ENCODE measurements at regions not wholly inside any gene's neighbourhood (a gene's known extent, or its start where the extent isn't known, plus 50 kb on each side); places are given as distances from the start of the nearest gene placed in this dataset.
"Not testable (repeated sequence)": the region's sequence is repeated elsewhere in the genome, so short reads cannot be mapped to it uniquely, and the experiment has no call there.

DNA sequence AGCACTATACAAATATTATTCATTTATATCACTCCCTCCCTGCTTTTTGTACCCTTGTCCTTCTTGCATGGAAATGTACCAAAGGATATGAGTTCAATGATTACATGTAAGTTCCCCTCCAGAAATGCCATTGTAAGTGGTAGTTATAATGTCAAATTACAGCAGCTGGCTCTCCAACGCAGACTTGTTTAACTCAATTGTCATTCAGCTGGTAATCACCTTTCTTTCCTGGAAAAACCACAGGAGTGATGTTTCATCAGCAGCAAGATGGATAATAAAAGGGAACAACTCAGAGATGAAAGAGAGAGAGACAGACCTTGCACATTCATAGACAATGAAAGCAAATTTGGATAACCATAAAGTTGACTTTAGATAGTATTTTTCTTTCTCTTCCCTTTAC lies 578.6 kb upstream of the PBX1 start:
- DNase-seq: no peak

DNA sequence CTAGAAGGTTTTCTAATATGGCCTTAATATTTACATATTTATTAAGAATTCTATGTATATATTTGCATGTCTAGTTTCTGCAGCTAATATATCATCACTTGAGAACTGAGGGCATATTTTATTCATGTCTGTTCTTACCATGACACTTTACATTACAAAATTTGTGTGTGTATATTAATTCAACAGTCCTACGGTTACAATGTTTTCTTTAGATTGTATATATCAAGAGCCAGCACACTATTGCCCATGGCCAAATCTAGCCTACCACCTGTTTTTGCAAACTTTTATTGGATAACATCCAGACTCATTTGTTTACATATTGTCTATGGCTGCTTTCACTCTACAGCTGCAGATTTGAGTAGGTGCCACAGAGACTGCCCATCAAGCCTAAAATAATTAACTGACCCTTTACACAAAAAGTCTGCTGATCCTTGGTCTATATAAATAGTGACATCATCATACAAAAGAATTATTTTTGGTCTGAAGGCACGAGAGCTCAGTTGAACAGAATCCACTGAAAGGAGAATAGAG lies 577.4 kb upstream of the PBX1 start:
- no peak for DNase-seq

DNA sequence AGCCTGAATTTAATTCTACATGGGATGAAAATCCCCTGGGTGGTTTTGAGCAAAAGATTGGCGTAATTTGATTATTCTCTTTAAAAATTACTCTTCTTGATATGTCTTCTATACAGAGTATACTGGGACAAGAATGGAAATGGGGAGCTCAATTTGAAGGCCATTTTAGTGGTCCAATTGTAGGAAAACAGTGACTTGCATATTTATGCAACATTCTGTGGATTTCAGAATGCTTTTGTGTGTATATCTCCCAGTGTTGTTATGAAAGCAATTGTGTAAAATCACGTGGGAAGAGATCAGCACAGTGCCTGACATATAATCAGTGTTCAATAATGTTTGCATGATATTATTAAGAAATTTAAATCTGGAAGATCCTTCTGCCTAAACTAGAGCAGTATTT lies 575.9 kb upstream of the PBX1 start:
- DNase-seq: no peak

DNA sequence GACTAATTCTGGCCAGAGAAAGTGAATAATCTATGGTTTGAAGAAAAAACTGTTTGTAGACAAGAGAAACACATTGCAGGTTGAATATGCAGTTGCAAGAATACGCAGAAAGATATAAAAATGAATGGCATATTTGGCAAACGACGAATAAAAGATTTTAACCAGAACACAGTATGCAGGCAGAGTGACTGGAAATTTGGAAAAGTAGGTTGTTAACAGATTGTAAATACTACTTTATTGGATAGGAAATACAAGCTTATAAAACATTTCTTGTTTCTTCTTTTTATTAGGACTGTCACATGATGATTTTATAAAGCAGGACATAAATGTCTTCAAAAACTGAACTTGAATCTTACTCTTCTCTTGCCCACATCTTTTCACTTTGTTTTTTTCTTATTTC lies 573.3 kb upstream of the PBX1 start:
- DNase-seq: no peak

DNA sequence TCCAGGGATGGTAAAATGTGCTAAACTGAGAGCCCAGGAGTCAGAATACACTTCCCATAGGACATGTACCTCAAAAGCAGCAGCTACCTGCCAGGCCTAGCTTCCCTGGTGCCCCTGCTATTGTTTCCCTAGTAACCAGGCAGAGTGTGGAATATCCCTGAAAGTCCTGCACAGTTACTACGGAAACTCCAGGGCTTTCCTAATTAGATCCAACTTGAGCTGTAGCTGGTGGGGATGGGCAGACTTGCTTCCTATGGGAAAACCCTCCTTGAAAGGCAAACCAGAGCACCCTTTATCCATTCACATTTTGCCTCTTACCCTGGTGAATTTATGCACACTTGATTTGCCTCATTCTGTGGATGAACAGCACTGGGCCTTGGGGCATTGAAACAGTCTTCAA lies 559.9 kb upstream of the PBX1 start:
- DNase-seq: no peak

DNA sequence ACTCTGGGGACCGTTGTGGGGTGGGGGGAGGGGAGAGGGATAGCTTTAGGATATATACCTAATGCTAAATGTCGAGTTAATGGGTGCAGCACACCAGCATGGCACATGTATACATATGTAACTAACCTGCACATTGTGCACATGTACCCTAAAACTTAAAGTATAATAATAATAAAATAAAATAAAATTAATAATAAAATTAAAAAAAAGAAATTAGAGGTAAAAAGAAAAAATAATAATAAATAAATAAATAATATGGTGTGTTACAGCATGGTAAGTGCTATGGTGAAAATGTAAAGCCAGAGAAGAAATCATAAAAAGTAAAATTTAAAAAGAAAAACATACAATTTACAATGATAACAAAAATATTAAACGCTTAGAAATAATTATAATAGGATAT lies 552.8 kb upstream of the PBX1 start:
- not testable (repeated sequence) for DNase-seq

DNA sequence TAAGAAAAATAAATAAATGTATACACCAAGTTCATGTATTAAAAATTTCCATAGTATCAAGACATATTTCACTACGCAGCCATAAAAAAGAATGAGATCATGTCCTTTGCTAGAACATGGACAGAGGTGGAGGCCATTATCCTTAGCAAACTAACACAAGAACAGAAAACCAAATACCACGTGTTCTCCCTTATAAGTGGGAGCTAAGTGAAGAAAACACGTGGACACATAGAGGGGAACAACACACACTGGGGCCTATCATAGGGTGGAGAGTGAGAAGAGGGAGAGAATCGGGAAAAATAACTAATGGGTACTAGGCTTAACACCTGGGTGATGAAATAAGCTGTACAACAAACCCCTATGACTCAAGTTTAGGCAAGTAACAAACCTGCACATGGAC lies 552.4 kb upstream of the PBX1 start:
- DNase-seq: no peak

DNA sequence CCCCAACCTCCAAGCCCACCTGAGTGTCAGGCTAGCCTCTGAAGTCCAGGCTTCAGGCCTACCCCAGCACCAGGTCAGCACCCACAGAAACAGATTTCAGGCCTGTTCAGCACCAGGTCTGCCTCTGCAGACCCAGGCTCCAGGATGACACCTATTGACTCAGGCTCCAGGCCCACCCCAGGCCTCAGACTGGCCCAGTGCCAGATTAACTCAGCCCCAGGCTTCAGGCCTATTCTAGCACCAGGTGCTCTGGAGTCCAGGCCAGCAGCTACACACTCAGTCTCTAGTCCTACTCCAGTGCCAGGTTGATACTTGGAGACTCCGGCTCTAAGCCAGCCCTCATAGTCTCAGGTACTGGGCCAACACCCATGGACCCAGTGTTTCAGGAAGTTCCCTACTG lies 541.7 kb upstream of the PBX1 start:
- no peak for DNase-seq

DNA sequence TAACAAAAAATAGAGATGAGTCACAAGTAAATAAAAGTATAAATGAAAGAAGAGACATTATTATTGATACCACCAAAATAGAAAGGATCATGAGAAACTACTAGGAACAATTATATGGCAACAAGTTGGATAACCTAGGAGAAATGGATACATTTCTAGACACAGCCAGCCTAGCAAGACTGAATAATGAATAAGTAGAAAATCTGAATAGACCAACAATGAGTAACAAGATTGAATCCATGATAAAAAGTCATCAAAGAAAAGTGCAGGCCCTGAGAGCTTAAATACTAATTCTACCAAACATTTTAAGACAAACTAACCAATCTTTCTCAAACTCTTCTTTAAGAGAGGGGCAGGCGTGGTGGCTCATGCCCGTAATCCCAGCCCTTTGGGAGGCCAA lies 538.6 kb upstream of the PBX1 start:
- DNase-seq: no peak

DNA sequence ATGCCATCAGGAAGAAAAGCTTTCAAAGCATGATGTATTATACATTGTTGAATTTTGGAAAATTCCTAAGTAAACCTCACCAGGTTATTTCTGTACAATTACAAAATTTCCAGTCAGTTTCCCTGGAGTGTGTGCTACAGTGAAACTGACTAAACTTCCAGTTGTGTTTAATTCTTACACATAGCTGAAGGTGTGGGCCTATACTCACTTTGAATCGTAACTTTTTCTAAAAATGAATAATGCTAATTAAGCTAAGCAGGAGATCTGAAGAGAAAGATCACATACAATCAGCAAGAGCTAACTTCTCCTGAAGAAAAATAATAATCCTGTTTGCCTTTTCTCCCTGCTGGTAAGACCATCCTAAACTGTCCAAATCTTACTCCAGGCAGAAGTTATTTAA lies 537.2 kb upstream of the PBX1 start:
- DNase-seq: no peak

DNA sequence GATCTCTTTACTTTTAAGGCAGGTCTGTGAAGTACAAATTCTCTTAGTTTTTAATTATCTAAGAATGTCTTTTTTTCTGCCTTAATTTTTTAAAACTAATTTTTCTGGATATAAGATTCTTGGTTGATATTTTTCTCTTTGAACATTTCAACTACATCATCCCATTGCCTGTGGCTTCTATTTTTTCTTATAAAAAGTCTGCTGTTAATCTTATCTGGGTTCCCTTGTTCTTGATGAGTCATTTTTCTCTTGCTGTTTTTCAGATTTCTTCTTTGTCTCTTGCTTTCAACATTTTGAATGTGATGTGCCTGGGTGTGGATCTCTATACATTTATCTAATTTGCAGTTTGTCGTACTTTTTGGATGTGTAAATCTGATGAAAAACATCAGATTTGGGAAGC lies 525.2 kb upstream of the PBX1 start:
- no peak for DNase-seq

DNA sequence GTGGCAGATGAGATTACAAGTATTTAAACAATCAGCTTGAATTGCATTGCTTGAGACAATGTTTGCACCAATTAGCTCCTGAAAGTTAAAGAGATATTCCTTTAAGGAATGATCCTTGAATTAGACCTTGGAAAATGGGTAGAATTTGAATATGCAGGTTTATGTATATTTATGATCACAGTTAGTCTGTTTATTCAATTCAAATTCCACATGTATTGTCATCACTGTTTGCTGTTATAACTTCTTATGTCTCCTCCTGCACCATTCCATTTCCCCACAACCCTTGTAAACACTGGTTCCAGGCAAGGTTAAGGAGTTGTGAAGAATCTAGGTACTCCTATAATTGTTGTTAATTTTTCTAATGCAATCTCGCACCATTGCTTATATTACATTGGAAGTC lies 518.2 kb upstream of the PBX1 start:
- DNase-seq: no peak

DNA sequence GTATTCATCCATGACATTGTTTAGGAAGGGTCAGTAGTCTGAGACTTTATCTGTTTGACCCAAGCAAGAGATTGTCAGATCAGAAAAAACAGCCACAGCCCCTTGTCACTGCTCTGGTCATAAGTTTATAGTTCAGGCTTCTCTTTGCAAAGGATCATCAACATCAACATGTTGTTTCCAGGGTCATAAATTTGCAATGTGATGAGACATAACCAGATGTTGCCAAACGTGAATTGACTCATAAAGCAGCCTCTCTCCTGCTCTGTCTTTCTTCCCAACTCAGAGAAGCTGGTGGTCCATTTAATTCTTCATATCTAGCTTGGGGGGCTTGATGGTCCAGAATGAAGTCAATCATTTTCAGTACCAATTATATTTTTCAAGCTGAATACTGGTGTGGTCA lies 507.2 kb upstream of the PBX1 start:
- no peak for DNase-seq

DNA sequence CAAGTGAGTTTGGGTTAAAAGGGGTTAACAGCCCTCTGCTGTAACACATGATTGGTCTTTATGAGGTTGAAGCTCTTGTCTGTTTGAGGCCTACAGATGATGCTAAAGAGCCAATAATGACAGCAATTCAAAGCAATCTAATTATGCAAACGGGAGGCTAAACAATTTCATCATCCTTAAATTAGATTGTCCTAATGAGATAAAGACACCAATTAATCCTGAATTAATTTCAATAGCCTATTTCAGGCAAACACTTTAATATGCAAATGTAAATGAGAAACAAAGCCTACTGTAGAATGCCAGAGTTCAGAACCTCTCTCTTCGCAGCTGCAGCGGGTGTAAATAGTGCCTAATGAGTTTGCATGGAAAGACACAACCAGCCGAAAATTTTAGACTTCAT lies 504.7 kb upstream of the PBX1 start:
- no peak for DNase-seq

DNA sequence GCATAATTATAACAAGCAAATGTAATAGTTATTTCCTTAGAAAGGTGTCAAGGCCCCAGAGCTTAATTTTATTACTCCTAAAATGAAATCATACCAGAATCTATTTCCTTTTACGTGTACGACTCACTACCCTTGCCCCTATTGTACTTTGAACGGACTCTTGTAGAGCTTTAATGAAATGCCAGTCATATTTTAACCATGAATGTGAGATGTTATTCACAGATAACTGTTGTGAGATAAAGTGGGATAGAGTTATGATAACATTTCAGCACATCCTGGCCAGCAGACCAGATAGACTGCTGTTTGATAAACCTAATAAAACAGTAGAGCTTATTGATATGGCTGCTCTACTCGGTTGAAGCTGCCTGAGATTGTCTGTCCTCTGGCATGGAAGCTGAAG lies 500.8 kb upstream of the PBX1 start:
- no peak for DNase-seq

DNA sequence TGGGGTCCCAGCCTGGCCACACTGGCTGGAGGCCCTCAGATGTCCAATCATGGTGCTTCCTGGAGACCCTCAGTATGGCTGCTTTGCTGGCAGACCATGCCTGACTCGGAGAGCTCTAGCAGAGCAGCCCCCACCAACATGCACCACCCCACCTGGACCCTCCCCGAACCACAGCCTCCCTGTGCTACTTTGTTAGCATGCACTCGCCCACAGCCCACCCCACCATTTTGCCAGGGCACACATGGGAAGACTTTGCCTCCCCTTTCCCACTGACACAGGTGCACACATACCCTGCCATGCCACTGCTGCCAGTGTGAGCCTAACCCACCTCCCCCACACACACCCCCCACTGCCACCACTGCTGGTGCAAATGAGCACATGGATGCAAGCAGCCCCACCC lies 497.5 kb upstream of the PBX1 start:
- no peak for DNase-seq

DNA sequence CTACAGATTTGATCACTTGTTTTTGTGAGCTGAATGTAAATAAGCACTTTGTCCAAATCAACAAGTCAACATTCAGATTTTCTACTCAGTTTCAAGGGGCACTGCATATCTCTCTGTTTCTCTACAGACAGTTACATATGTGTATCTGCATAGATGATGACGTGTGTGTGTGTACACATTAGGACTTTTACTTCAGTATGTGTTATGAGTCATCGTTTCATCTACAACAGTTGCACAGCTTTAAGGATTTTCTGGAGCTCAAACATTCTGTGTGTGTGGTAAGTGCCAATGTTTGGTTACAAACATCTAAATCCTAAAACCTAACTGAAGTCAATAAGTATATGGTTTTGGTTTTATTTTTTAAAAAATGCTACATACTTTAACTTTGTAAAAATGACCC lies 494.5 kb upstream of the PBX1 start:
- no peak for DNase-seq

DNA sequence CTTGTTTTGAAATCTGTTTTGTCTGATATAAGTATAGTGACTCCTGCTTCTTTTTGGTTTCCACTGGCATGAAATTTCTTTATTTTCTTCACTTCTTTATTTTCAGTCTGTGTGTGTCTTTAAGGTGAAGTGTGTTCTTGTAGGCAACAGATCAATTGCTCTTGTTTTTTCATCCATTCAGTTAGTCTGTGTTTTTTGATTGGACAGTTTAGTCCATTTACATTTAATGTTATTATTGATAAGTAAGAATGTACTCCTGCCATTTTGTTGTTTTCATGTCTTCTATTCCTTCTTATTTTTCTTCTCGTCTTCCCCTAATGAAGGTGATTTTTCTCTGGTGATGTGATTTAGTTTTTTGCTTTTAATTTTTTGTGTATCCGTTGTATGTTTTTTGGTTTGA lies 487.7 kb upstream of the PBX1 start:
- no peak for DNase-seq

DNA sequence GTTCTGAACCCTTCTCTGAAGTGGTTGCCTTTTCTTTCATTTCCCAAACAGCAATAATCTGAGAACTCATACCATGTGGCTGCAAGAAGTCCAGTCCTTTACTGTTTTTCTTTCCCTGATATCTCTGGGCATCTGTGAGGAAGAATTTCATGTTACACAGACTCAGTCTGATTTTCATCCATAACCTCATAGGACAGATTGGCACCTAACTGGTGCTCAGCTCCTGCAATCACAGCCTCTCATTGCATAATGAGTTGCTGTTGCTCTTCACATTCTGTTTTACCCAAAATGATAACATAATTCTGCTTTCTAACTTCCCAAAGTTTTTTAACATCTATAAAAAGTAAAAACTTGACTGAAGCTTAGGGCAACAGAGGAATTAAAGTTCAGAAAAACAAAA lies 472.2 kb upstream of the PBX1 start:
- DNase-seq: no peak

DNA sequence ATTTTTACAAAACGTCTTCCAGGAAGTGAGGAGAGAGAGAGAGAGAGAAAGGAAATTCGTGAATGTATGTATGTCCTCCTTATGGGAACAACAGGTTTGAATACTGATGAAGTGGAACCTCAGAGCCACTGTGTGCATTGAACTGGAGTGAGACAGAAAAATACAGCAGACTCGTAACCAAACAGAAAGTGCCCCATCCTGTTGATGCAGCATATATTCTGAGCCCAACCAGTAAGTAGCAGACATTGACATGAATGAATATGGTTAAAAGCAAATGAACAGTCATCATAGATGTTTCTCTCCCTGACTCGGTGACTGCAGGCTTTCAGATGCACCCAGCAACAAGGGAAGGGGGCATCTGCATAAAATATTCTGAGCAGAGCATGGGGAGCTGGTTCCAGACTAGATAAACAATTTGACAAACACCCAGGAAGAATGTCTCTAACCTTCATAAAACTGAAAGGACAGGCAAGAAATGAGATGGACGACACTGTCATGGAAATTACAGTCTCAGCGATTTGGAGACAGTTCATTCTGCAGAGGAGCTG lies 471.0 kb upstream of the PBX1 start:
- DNase-seq: no peak

DNA sequence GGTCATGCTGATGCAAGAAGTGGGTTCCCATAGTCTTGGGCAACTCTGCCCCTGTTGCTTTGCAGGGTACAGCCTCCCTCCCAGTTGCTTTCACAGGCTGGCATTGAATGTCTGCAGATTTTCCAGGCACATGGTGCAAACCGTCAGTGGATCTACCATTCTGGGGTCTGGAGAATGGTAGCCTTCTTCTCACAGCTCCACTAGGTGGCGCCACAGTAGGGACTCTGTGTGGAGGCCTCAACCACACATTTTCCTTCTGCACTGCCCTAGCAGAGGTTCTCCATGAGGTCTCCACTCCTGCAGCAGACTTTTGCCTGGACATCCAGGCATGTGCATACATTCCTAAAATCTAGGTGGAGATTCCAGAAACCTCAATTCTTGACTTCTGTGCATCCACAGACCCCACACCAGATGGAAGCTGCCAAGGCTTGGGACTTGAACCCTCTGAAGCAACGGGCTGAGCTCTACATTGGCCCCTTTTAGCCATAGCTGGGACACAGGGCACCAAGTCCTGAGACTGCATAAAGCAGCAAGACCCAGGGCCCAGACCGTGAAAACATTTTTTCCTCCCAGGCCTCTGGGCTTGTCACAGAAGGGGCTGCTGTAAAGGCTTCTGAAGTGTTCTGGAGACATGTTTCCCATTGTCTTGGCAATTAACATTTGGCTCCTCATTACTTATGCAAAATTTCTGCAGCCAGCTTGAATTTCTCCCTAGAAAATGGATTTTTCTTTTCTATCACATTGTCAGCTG lies 466.2 kb upstream of the PBX1 start:
- no peak for DNase-seq

DNA sequence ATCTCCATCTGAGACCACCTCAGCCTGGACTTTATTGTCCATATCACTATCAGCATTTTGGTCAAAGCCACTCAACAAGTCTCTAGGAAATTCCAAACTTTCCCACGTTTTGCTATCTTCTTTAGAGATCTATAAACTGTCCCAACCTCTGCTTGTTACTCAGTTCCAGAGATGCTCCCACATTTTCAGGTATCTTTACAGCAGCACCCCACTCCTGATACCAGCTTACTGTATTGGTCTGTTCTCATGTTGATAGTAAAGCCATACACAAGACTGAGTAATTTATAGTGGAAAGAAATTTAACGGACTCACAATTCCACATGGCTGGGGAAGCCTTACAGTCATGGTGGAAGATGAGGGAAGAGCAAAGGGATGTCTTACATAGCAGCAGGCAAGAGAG lies 465.4 kb upstream of the PBX1 start:
- no peak for DNase-seq

DNA sequence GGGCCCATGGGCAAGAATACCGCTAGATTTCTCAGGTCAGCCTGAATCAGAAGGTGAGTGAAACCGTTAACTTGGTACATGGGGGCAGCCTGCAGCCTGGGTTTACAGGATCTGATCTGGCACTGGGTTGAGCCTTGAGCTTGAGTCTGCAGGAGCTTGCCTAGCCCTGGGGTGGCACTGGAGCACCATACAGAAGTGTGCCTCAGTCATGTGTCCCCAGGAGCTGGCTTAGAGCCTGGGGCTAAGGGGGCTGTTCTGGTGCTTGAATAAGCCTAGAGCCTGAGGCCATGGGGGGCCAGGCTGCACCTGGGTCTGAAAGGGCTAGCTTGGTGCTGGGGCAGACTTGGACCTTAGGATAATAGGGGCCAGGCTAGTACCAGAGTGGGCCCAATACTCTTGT lies 457.2 kb upstream of the PBX1 start:
- no peak for DNase-seq

DNA sequence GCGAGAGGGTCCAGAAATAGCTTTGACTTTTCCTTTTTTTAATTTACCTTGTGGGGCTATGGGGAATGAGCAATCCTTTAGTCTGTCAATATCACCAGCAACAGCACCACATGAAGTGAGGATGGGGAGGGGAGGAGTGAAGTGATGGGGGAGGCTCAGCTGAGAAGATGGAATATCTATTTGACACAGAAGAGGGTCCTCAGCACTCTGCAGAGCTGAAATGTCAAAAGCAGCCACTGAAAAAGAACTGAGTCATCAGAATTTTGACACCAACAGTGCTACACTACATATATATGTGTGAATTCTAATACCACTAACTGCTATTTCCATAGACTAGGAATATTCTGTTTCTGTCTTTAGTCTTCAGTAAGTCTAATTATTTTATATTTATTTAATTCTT lies 427.0 kb upstream of the PBX1 start:
- no peak for DNase-seq
